Activated CD8-positive, alpha-beta T cell treated with anti-CD3 and anti-CD28 coated beads for 36 hours (primary cell): ENCODE measurements at regions not wholly inside any gene's neighbourhood (a gene's known extent, or its start where the extent isn't known, plus 50 kb on each side); places are given as distances from the start of the nearest gene placed in this dataset.
"Not testable (repeated sequence)": the region's sequence is repeated elsewhere in the genome, so short reads cannot be mapped to it uniquely, and the experiment has no call there.

Experiments
- ATAC-seq: fragments of 200-7000 bp; cut with Tn5 transposase; one replicate; pipeline ENCODE4 v1.10.0; 2021; ENCODE audit warnings: mild to moderate bottlenecking, moderate library complexity
- CTCF ChIA-PET: fragments of 350-600 bp; sonication (Branson Sonifier 250); formaldehyde crosslinking; loops from one replicate; lab custom pipeline; 2021; ENCODE audit warnings: antibody characterized with exemption; lab: Charles Lee
- POLR2A ChIA-PET: fragments of 350-600 bp; sonication (Branson Sonifier 250); formaldehyde crosslinking; loops from one replicate; lab custom pipeline; 2021; ENCODE audit warnings: antibody characterized with exemption; lab: Charles Lee
- DNase-seq: peaks from one replicate; pipeline ENCODE4 v3.0.0-alpha.2; 2020
- H3K27ac Mint-ChIP-seq: one replicate; pipeline ENCODE4 v1.8.0; 2021; ENCODE audit warnings: mild to moderate bottlenecking, mixed read lengths
- H3K27me3 Mint-ChIP-seq: one replicate; pipeline ENCODE4 v1.8.0; 2021; ENCODE audit warnings: mixed read lengths
- H3K36me3 Mint-ChIP-seq: one replicate; pipeline ENCODE4 v1.8.0; 2021; ENCODE audit warnings: low read depth, mixed read lengths
- H3K4me1 Mint-ChIP-seq: one replicate; pipeline ENCODE4 v1.8.0; 2021; ENCODE audit warnings: low read depth, mixed read lengths
- H3K4me3 Mint-ChIP-seq: one replicate; pipeline ENCODE4 v1.8.0; 2021; ENCODE audit warnings: mild to moderate bottlenecking, moderate library complexity, mixed read lengths
- H3K9me3 Mint-ChIP-seq: one replicate; pipeline ENCODE4 v1.8.0; 2021; ENCODE audit warnings: mixed read lengths
- CTCF ChIP-seq: fragments of 200-600 bp; IDR thresholded peaks from one replicate; pipeline ENCODE4 v1.8.0; 2022; ENCODE audit warnings: antibody characterized with exemption, mild to moderate bottlenecking
- intact Hi-C: fragments of 100-400 bp; cut with micrococcal nuclease; formaldehyde crosslinking; loops from one replicate; pipeline ENCODE4 v1.10.0; 2022

- intact Hi-C loops, result no loop called here
- no peak for ATAC-seq
- Mint-ChIP-seq H3K27ac (no peak overlapping the region), H3K4me1 (no peaks in the 10 kb centered on the region), H3K36me3 (no peaks in the 10 kb centered on the region), H3K27me3 (no peaks in the 10 kb centered on the region), H3K4me3 (no peak overlapping the region), H3K9me3 (no peaks in the 10 kb centered on the region)
- no peak for TF ChIP-seq CTCF
- POLR2A ChIA-PET, result no interaction called here
- CTCF ChIA-PET, result no interaction called here
- DNase-seq, result no peak
These were observed 71.4 kb downstream of the RGS2 start for GRCh38 chr1:192880231-192880630.

DNA sequence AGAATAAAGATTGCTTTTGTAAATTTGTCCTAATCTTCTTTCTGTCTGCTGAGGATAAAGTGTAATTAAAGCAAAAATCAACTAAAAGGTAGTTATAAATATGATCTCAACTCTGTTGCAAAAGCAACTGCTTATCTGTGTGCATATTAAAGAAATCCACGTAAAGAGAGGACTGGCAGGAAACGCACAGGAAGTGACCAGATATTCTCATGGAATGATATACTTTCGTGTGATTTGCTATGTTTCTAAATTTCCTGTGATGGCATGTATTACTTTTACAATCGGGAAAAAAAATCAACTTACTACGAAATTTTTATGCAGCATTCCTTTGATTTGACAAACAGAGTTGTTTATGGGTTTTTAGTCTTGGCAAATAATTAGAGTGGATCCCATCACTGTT lies 75.4 kb downstream of the RGS2 start:
- POLR2A ChIA-PET, result no interaction called here
- H3K9me3 Mint-ChIP-seq, result no peaks in the 10 kb centered on the region
- CTCF ChIA-PET, result no interaction called here
- no peak for DNase-seq
- H3K27ac Mint-ChIP-seq, result no peak overlapping the region
- TF ChIP-seq CTCF, result no peak
- H3K4me1 Mint-ChIP-seq, result no peaks in the 10 kb centered on the region
- no peak overlapping the region for H3K4me3 Mint-ChIP-seq
- intact Hi-C loops, result no loop called here
- no peaks in the 10 kb centered on the region for H3K27me3 Mint-ChIP-seq
- no peak for ATAC-seq
- no peaks in the 10 kb centered on the region for H3K36me3 Mint-ChIP-seq

DNA sequence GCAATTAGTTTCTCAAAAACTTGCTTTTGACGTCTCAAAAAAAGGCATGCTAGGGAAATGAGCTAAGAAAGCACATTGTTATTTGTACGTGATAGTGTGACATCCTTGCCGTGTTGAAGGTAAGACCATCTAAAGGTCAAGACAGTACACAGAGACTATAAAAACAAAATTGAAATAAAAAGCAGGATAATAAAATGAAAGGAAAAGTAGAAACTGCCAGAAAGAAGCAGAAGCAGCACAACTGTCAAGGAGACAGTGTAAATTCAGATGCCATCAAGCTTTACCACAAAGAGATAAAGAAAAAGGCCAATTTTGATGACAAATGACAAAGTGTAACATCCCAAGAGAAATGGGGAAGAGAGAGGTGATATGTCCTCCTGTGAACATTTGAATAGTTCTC lies 76.5 kb downstream of the RGS2 start:
- H3K27me3 Mint-ChIP-seq, H3K4me1 Mint-ChIP-seq, POLR2A ChIA-PET, DNase-seq, CTCF ChIA-PET, H3K4me3 Mint-ChIP-seq, intact Hi-C loops, H3K9me3 Mint-ChIP-seq, H3K27ac Mint-ChIP-seq, H3K36me3 Mint-ChIP-seq: not testable (repeated sequence)
- ATAC-seq, result peak; percentile 53

DNA sequence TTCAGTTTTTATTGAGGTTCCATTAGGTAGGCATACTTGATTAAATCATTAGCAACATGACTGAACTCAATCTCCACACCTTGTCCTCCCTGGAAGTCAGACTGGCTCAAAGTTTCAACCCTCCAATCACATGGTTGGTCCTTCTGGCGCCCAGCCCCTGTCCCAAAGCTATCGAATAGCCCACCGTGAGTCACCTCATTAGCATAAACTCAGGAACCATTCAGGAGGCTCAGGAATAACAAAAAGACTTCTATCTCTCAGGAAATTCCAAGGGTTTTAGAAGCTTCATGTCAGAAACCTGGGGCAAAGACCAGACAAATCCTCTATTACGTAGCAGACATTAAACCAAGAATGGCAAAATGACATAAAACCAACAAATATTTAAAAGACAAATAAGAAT lies 78.6 kb downstream of the RGS2 start:
- DNase-seq, result no peak
- intact Hi-C loops, result no loop called here
- Mint-ChIP-seq H3K36me3 (no peaks in the 10 kb centered on the region), H3K27me3 (no peaks in the 10 kb centered on the region), H3K4me3 (no peak overlapping the region), H3K9me3 (no peaks in the 10 kb centered on the region), H3K4me1 (no peaks in the 10 kb centered on the region), H3K27ac (no peak overlapping the region)
- no peak for ATAC-seq
- TF ChIP-seq CTCF, result no peak
- POLR2A ChIA-PET, result no interaction called here
- CTCF ChIA-PET, result no interaction called here

GRCh38 chr1:192888574-192888973 lies 79.7 kb downstream of the RGS2 start:
- no peak for TF ChIP-seq CTCF
- ChIA-PET CTCF (no interaction called here), POLR2A (no interaction called here)
- H3K9me3 Mint-ChIP-seq, result no peaks in the 10 kb centered on the region
- ATAC-seq, result no peak
- H3K4me1 Mint-ChIP-seq, result no peaks in the 10 kb centered on the region
- H3K36me3 Mint-ChIP-seq, result no peaks in the 10 kb centered on the region
- H3K4me3 Mint-ChIP-seq, result no peak overlapping the region
- no peak for DNase-seq
- no peaks in the 10 kb centered on the region for H3K27me3 Mint-ChIP-seq
- H3K27ac Mint-ChIP-seq, result no peak overlapping the region
- intact Hi-C loops, result no loop called here

GRCh38 chr1:192889082-192889481 lies 80.2 kb downstream of the RGS2 start:
- Mint-ChIP-seq H3K36me3 (no peaks in the 10 kb centered on the region), H3K9me3 (no peaks in the 10 kb centered on the region), H3K27ac (no peak overlapping the region), H3K4me1 (no peaks in the 10 kb centered on the region), H3K4me3 (no peak overlapping the region), H3K27me3 (no peaks in the 10 kb centered on the region)
- ChIA-PET POLR2A (no interaction called here), CTCF (no interaction called here)
- ATAC-seq, result no peak
- no peak for DNase-seq
- TF ChIP-seq CTCF, result no peak
- intact Hi-C loops, result no loop called here
